ENCODE measurements at regions not wholly inside any gene's neighbourhood (a gene's known extent, or its start where the extent isn't known, plus 50 kb on each side); places are given as distances from the start of the nearest gene placed in this dataset.

GRCh38 chr13:27004866-27005265, 166.7 kb downstream of the USP12 start:
- H3K27ac ChIP-seq: no peak overlapping the region
- no peaks in the 10 kb centered on the region for H3K27me3 ChIP-seq
- TF ChIP-seq POLR2A (IDR thresholded peaks at IDR 0.05): no peak
- TF ChIP-seq CTCF (IDR thresholded peaks at IDR 0.05): no peak
- no peak for TF ChIP-seq POLR2AphosphoS5 (IDR thresholded peaks at IDR 0.05)
- no peak for TF ChIP-seq EP300 (IDR thresholded peaks at IDR 0.05; ENCODE audit: low read depth)
- H3K36me3 ChIP-seq: no peaks in the 10 kb centered on the region
- H3K4me3 ChIP-seq: no peak overlapping the region
- intact Hi-C loops (cut with DNase I; ENCODE audit: low total_unique reads): no loop called here
- in situ Hi-C loops (cut with MboI; ENCODE audit: low pct_ligation_motif_present in 1 of 4, low pct_unique_long_range_greater_than_20kb in 1 of 4, low sequenced_read_pairs in 3 of 4): no loop called here
- peaks cover 3 to 15% (median 10%) of the 10 kb centered on the region in 4 donors for H3K4me1 ChIP-seq
- 90 to 97% methylated on average over 5 of the region's 5 CpGs for WGBS, 2 donors (ENCODE audit: low coverage in 1 of 2)
- no peaks in the 10 kb centered on the region for H3K9me3 ChIP-seq
- DNase-seq: no peak

DNA sequence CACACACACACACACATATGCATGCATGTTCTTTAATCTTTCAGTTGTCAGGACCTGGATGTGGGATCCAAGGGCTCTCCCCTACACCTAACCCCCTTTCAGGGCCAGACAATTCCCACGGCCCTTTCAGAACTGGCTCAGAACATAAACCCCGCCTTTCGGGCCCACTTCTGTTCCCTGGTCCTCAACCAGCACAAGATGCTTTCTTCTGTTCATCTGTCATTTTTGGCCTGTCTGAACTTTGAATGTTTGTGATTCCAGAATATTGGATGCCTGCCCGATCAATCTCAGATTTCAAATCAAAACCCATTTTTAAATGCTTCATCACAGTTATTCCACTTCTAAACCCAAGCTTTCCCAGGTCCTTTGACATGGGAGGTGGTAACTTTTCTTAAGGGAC, 167.3 kb downstream of the USP12 start:
- intact Hi-C loops (cut with DNase I; ENCODE audit: low total_unique reads) (no loop called here), in situ Hi-C loops (cut with MboI; ENCODE audit: low pct_ligation_motif_present in 1 of 4, low pct_unique_long_range_greater_than_20kb in 1 of 4, low sequenced_read_pairs in 3 of 4) (no loop called here)
- no peaks in the 10 kb centered on the region for H3K9me3 ChIP-seq
- TF ChIP-seq CTCF (IDR thresholded peaks at IDR 0.05) (no peak), EP300 (IDR thresholded peaks at IDR 0.05; ENCODE audit: low read depth) (no peak), POLR2AphosphoS5 (IDR thresholded peaks at IDR 0.05) (no peak), POLR2A (IDR thresholded peaks at IDR 0.05) (no peak)
- no peaks in the 10 kb centered on the region for H3K36me3 ChIP-seq
- H3K4me3 ChIP-seq: no peak overlapping the region
- WGBS, 2 donors (ENCODE audit: low coverage in 1 of 2): 88% methylated on average over 4 of the region's 4 CpGs; no CpG with 5 or more reads in 1 of the 2 donors
- H3K27ac ChIP-seq: no peak overlapping the region
- H3K4me1 ChIP-seq: peaks cover 3 to 15% (median 10%) of the 10 kb centered on the region in 4 donors
- DNase-seq: no peak
- H3K27me3 ChIP-seq: no peaks in the 10 kb centered on the region

DNA sequence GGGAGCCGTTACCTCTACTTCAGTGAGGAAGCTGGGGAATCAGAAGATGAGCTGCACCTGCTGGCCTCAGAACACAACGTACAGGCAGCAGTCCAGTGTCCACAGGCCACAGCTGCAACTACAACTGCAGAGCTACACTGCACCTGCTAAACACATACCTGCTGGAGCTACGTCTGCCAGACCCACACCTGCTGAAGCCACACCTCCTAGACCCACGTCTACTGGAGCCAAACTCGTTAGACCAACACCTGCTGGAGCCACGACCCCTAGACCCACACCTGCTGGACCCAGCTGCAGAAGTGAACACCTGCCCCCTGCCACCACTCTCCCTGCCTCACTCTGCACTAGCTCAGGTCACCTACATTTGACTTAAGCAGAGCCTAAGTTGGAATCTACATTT, 169.9 kb downstream of the USP12 start:
- WGBS, 2 donors (ENCODE audit: low coverage in 1 of 2): 54% methylated on average over 6 of the region's 6 CpGs; no CpG with 5 or more reads in 1 of the 2 donors

DNA sequence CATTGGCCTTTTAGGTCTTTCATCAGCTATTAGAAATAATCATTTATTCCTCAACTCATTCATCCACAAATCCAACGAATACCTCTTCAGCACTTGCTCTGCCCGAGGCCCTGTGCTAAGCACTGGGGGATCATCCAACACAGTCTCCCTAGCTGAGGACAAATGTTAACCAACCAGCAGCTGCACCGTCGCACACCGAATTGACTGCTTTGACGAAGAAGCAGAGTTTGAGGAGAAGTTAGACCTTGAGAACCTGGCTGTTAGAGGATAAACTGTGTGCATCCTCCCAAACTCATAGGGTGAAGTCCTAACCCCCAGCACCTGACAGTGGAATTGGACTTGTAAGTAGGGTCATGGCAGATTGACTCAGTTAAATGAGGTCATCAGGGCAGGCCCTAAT, 170.9 kb downstream of the USP12 start:
- H3K4me3 ChIP-seq: no peak overlapping the region
- H3K27me3 ChIP-seq: no peaks in the 10 kb centered on the region
- peak; percentile 3 for DNase-seq
- no peak overlapping the region for H3K27ac ChIP-seq
- no peaks in the 10 kb centered on the region for H3K9me3 ChIP-seq
- no peaks in the 10 kb centered on the region for H3K36me3 ChIP-seq
- intact Hi-C loops (cut with DNase I; ENCODE audit: low total_unique reads): no loop called here
- peaks cover 0 to 3% (median 0%) of the 10 kb centered on the region in 4 donors for H3K4me1 ChIP-seq
- 80 to 99% methylated on average over 1 to 6 of the region's 6 CpGs for WGBS, 2 donors (ENCODE audit: low coverage in 1 of 2)
- TF ChIP-seq POLR2A (IDR thresholded peaks at IDR 0.05) (no peak), POLR2AphosphoS5 (IDR thresholded peaks at IDR 0.05) (no peak), EP300 (IDR thresholded peaks at IDR 0.05; ENCODE audit: low read depth) (no peak), CTCF (IDR thresholded peaks at IDR 0.05) (no peak)
- in situ Hi-C loops (cut with MboI; ENCODE audit: low pct_ligation_motif_present in 1 of 4, low pct_unique_long_range_greater_than_20kb in 1 of 4, low sequenced_read_pairs in 3 of 4): no loop called here

More for the DNA sequence above, 169.9 kb downstream of the USP12 start:
- no peaks in the 10 kb centered on the region for H3K27me3 ChIP-seq
- in situ Hi-C loops (cut with MboI; ENCODE audit: low pct_ligation_motif_present in 1 of 4, low pct_unique_long_range_greater_than_20kb in 1 of 4, low sequenced_read_pairs in 3 of 4) (no loop called here), intact Hi-C loops (cut with DNase I; ENCODE audit: low total_unique reads) (no loop called here)
- TF ChIP-seq POLR2AphosphoS5 (IDR thresholded peaks at IDR 0.05) (no peak), POLR2A (IDR thresholded peaks at IDR 0.05) (no peak), CTCF (IDR thresholded peaks at IDR 0.05) (no peak), EP300 (IDR thresholded peaks at IDR 0.05; ENCODE audit: low read depth) (no peak)
- H3K27ac ChIP-seq: no peak overlapping the region
- H3K36me3 ChIP-seq: no peaks in the 10 kb centered on the region
- no peaks in the 10 kb centered on the region for H3K9me3 ChIP-seq
- DNase-seq: peak; percentile 10
- H3K4me3 ChIP-seq: no peak overlapping the region
- H3K4me1 ChIP-seq: peaks cover 3 to 9% (median 8%) of the 10 kb centered on the region in 4 donors

Measured in transverse colon (tissue), 4 donors.